BE2C (cell line): ENCODE measurements at regions not wholly inside any gene's neighbourhood (a gene's known extent, or its start where the extent isn't known, plus 50 kb on each side); places are given as distances from the start of the nearest gene placed in this dataset.
"Not testable (repeated sequence)": the region's sequence is repeated elsewhere in the genome, so short reads cannot be mapped to it uniquely, and the experiment has no call there.

Source experiments
- DNase-seq: peaks from one replicate; pipeline ENCODE4 v3.0.0-alpha.2; 2020
- H3K27me3 ChIP-seq: fragments of 250-450 bp; sonication (Bioruptor Pico); 2 replicates; pipeline ENCODE4 v1.5.1; 2020; ENCODE audit warnings: mild to moderate bottlenecking
- H3K36me3 ChIP-seq: fragments of 250-450 bp; sonication (Bioruptor Pico); 2 replicates; pipeline ENCODE4 v1.5.1; 2020; ENCODE audit warnings: mild to moderate bottlenecking
- H3K4me1 ChIP-seq: fragments of 250-450 bp; sonication (Bioruptor Pico); 2 replicates; pipeline ENCODE4 v1.5.1; 2020
- H3K4me3 ChIP-seq: 2 replicates; pipeline ENCODE4 v1.5.1; 2011; ENCODE audit warnings: low read depth, low read length
- H3K9me3 ChIP-seq: fragments of 250-450 bp; sonication (Bioruptor Pico); 2 replicates; pipeline ENCODE4 v1.5.1; 2020
- TF ChIP-seq, protein P1 (sequence below): IDR thresholded peaks from 2 replicates; pipeline ENCODE4 v1.5.1; 2012; ENCODE audit warnings: mild to moderate bottlenecking, low read depth, low read length

- TF ChIP-seq, protein P1, sequence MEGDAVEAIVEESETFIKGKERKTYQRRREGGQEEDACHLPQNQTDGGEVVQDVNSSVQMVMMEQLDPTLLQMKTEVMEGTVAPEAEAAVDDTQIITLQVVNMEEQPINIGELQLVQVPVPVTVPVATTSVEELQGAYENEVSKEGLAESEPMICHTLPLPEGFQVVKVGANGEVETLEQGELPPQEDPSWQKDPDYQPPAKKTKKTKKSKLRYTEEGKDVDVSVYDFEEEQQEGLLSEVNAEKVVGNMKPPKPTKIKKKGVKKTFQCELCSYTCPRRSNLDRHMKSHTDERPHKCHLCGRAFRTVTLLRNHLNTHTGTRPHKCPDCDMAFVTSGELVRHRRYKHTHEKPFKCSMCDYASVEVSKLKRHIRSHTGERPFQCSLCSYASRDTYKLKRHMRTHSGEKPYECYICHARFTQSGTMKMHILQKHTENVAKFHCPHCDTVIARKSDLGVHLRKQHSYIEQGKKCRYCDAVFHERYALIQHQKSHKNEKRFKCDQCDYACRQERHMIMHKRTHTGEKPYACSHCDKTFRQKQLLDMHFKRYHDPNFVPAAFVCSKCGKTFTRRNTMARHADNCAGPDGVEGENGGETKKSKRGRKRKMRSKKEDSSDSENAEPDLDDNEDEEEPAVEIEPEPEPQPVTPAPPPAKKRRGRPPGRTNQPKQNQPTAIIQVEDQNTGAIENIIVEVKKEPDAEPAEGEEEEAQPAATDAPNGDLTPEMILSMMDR = no peak
- no peaks in the 10 kb centered on the region for H3K27me3 ChIP-seq
- H3K4me1 ChIP-seq = no peaks in the 10 kb centered on the region
- H3K4me3 ChIP-seq = no peak overlapping the region
- no peak for DNase-seq
- H3K9me3 ChIP-seq = no peaks in the 10 kb centered on the region
- no peaks in the 10 kb centered on the region for H3K36me3 ChIP-seq
Measured at GRCh38 chr18:76708722-76709353, 113.5 kb upstream of the ZNF236 start.

GRCh38 chr18:76708071-76708721 is 114.2 kb upstream of the ZNF236 start:
- Histone ChIP-seq H3K27me3 (no peaks in the 10 kb centered on the region), H3K4me1 (no peaks in the 10 kb centered on the region), H3K36me3 (no peaks in the 10 kb centered on the region), H3K9me3 (no peaks in the 10 kb centered on the region), H3K4me3 (no peak overlapping the region)
- TF ChIP-seq, protein P1 = no peak
- no peak for DNase-seq

DNA sequence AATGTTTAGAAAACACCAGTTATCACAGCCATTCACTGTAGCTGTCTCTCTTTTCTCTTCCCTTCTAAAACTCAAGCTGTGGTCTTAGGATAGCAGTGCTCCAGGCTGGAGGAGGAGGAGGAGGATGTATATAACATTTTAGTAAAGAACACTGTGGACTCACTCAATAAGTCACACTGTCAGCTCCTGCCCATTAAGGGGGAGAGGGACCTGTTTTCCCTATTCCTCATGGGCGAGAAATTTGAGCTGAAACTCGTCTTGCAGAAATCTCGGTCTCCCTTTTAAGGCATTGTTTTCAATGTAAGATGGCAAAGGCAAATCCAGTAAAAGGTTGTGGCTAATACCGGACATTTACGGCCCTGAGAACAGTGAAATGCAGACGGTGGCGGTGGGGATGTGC is 114.8 kb upstream of the ZNF236 start:
- H3K4me1 ChIP-seq = no peaks in the 10 kb centered on the region
- no peak overlapping the region for H3K4me3 ChIP-seq
- no peaks in the 10 kb centered on the region for H3K36me3 ChIP-seq
- no peak for DNase-seq
- TF ChIP-seq, protein P1 = no peak
- H3K27me3 ChIP-seq = no peaks in the 10 kb centered on the region
- H3K9me3 ChIP-seq = no peaks in the 10 kb centered on the region

GRCh38 chr18:76704589-76704988 is 117.8 kb upstream of the ZNF236 start:
- H3K4me1 ChIP-seq, H3K4me3 ChIP-seq, DNase-seq, H3K9me3 ChIP-seq, H3K27me3 ChIP-seq, H3K36me3 ChIP-seq: not testable (repeated sequence)

DNA sequence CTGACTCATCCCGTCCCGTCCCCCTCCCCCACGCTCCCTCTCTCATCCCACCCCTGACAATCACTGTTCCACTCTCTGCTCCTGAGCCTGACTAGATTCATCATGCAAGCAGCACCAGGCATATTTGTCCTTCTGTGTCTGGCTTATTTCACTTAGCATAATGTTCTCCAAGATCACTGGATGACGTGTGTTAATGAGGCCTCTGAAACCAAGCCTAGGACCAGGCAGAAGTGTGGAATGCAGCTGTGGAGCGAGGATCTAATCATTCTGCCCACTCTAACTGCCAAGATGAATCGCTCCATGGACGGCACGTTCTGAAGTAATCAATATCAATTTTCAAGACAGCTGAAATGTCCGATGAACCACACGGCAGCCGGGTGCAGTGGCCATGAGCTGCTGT is 122.4 kb upstream of the ZNF236 start:
- Histone ChIP-seq H3K36me3 (no peaks in the 10 kb centered on the region), H3K4me1 (no peaks in the 10 kb centered on the region), H3K9me3 (no peaks in the 10 kb centered on the region), H3K27me3 (no peaks in the 10 kb centered on the region), H3K4me3 (no peak overlapping the region)
- TF ChIP-seq, protein P1 = no peak
- no peak for DNase-seq

DNA sequence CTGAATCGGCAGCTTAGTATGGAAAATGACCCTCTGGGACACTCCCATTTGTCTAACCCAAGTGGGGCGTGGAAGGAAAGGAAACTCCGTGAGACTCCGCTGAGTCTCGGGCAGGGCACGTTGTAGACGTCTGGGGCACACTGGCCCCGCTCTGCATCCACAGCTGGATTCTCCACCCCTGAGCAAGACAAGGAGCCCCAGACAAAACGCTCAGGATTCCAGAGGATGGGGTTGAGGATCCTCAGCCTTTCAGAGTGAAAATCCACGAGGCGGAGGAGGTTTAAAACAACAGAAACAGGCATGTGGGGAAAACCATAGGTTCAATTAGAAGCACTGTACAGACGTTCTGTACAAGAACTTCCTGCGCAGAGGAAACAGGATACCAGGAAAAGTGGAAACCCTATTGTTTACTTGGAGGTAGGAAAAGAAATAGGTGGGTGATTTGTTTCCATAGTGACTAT is 124.9 kb upstream of the ZNF236 start:
- DNase-seq = no peak
- H3K36me3 ChIP-seq = no peaks in the 10 kb centered on the region
- H3K9me3 ChIP-seq = no peaks in the 10 kb centered on the region
- no peaks in the 10 kb centered on the region for H3K4me1 ChIP-seq
- no peak overlapping the region for H3K4me3 ChIP-seq
- no peaks in the 10 kb centered on the region for H3K27me3 ChIP-seq
- TF ChIP-seq, protein P1 = no peak
